Retinal pigment epithelial cell (primary cell): ENCODE measurements at regions not wholly inside any gene's neighbourhood (a gene's known extent, or its start where the extent isn't known, plus 50 kb on each side); places are given as distances from the start of the nearest gene placed in this dataset.
"Not testable (repeated sequence)": the region's sequence is repeated elsewhere in the genome, so short reads cannot be mapped to it uniquely, and the experiment has no call there.

ENCODE experiments used
- DNase-seq: peaks from one replicate; pipeline ENCODE4 v3.0.0-alpha.2; 2010; ENCODE audit warnings: low read depth
- H3K4me3 ChIP-seq: 2 replicates; pipeline ENCODE4 v1.5.1; 2011; ENCODE audit warnings: mild to moderate bottlenecking, low read length, control low read depth, moderate library complexity
- TF ChIP-seq, protein P1 (sequence below): conservative IDR thresholded peaks from 2 replicates; pipeline ENCODE4 v1.5.1; 2011; ENCODE audit warnings: low read depth, low read length, control low read depth, inconsistent platforms

DNA sequence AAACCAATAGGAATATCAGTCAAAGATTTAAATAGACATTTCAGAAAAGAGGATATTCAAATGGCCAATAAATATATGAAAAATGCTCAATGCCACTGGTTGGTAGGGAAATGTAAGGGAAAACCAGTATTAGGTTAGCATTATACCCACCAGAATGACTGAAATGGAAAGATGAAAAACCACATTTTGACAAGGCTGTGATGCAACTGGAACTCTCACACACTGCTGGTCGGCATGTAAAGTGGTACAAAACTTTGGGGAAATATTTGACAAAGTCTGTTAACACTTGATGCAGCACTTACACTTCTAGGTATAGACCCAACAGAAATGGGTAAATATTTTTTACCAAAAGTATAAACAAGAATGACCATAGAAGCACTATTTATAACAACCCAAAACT, 163.2 kb upstream of the C14orf180 start:
- H3K4me3 ChIP-seq, result no peak overlapping the region
- no peak for DNase-seq

DNA sequence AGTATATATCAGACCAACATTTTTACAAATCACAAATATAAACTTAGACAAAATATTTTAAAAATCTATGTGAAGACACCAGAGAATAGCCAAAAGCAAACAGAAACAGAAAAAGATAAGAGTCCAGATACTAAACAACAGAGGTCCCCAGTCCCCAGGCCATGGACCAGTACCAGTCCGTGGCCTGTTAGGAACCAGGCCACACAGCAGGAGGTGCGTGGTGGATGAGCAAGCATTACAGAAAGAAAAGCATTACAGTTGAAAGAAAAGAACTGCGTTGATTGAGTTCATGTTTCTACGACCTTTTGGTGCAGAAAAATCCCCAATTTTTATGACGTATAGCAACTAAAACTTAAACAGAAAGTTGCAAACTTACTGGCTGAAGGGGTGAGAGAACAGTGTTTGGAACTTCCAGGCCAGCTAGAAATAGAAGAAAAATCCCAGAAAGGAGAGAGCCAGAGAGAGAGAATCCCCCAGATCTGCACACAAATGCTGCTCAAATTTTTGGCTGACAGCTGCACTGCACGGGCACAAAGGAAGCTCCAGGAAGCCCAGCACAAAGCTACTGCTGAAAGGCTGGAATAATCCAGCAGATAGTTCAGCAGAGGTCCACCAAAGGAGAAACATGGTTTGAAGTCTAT, 159.6 kb upstream of the C14orf180 start:
- TF ChIP-seq, protein P1, sequence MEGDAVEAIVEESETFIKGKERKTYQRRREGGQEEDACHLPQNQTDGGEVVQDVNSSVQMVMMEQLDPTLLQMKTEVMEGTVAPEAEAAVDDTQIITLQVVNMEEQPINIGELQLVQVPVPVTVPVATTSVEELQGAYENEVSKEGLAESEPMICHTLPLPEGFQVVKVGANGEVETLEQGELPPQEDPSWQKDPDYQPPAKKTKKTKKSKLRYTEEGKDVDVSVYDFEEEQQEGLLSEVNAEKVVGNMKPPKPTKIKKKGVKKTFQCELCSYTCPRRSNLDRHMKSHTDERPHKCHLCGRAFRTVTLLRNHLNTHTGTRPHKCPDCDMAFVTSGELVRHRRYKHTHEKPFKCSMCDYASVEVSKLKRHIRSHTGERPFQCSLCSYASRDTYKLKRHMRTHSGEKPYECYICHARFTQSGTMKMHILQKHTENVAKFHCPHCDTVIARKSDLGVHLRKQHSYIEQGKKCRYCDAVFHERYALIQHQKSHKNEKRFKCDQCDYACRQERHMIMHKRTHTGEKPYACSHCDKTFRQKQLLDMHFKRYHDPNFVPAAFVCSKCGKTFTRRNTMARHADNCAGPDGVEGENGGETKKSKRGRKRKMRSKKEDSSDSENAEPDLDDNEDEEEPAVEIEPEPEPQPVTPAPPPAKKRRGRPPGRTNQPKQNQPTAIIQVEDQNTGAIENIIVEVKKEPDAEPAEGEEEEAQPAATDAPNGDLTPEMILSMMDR, result no peak
- no peak for DNase-seq
- no peak overlapping the region for H3K4me3 ChIP-seq

More for the DNA sequence above, 163.2 kb upstream of the C14orf180 start:
- TF ChIP-seq, protein P1, result no peak

DNA sequence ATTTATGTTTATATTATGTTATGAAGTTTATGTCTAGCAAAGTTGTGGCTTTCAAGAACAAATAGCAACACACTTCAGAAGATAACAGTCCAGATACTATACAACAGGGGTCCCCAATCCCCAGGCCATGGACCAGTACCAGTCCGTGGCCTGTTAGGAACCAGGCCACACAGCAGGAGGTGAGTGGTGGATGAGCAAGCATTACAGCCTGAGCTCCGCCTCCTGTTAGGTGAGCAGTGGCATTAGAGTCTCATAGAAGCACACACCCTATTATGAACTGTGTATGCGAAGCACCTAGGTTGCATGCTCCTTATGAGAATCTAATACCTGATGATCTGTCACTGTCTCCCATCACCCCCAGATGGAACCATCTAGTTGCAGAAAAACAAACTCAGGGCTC, 159.0 kb upstream of the C14orf180 start:
- DNase-seq, H3K4me3 ChIP-seq: not testable (repeated sequence)

DNA sequence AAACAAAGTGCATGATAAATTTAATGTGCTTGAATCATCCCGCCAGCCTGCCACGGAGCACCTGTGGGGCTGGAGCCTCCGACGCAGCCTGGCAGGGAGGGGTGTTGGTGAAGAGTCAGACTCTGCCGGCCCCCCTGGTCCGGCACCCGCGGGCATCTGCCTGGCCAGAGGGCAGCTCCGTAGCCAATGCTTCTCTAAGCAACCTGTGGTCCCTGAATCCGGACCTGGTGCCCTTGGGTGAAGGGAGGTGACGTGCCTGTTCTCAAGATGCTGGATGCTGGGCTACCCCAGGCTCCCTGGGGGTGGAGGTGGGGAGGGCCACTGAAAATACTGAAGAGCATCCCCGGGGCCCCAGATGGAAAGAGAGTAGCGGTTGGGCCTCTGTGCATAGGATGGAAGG, 158.6 kb upstream of the C14orf180 start:
- no peak for DNase-seq
- no peak overlapping the region for H3K4me3 ChIP-seq
- TF ChIP-seq, protein P1, result no peak

DNA sequence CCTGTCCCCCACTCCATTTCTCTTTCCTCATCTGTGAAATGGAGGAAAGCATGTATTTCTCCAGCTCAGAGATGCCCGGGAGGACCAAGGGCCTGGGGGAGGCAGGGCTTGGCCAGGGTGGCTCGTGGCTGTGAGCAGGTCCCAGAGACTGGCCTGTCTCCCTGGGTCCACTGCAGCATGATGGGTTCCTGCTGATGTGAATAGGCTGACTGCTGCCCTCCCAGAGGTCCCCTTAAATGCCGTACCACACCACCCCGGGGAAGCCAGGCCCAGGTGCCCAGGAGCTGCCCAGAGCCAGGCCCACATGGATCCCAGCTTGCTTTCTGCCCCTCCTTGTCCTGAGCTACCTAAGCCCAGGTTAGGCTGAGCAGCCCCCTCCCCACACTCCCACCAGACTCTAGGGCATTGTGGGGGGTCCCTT, 158.2 kb upstream of the C14orf180 start:
- no peak for DNase-seq
- no peak overlapping the region for H3K4me3 ChIP-seq
- TF ChIP-seq, protein P1, result no peak

DNA sequence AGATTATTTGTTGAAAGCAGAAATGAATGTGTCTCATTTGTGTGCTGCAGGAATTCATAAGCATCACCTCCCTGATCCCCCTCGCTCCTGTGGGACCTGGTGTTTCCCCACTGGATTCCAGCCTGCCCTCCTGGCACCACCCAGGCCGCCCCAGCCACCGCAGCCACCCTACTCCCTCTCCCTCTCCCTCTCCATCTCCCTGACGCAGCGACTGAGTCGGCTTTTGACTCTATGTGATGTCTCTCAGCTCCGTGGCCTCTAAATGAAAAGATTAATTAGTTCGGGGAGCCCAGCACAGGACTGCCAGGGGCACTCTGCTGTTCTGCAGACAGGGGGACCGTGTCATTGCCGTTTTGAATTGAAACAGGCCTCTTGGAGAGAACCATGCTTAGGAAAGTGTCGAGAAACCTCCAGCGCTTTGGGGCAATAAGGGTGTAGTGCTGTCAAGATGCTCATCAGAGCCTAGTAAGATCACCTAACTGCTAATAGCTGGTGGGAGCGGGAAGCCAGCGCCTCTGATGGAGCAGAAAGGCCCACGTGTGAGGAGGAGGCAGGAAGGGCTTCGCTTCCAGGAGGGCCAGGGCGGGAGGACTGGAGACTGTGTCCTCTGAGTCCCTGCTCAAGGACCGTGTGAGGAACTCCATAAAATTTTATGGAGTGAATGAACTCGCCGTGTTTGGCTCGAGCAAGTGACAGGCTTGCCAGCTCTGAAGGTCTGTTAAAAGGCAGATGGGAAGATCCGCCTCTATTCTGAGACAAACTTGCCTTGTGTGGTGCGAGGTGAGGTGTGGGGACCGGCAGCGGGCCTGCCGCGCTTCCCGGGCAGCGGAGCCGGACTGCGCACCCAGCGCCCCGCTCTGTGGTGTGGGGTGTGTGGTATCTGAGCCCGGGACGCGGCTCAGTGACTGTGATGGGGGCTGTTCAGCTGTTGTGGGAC, 157.4 kb upstream of the C14orf180 start:
- TF ChIP-seq, protein P1, result no peak
- no peak for DNase-seq
- no peak overlapping the region for H3K4me3 ChIP-seq

DNA sequence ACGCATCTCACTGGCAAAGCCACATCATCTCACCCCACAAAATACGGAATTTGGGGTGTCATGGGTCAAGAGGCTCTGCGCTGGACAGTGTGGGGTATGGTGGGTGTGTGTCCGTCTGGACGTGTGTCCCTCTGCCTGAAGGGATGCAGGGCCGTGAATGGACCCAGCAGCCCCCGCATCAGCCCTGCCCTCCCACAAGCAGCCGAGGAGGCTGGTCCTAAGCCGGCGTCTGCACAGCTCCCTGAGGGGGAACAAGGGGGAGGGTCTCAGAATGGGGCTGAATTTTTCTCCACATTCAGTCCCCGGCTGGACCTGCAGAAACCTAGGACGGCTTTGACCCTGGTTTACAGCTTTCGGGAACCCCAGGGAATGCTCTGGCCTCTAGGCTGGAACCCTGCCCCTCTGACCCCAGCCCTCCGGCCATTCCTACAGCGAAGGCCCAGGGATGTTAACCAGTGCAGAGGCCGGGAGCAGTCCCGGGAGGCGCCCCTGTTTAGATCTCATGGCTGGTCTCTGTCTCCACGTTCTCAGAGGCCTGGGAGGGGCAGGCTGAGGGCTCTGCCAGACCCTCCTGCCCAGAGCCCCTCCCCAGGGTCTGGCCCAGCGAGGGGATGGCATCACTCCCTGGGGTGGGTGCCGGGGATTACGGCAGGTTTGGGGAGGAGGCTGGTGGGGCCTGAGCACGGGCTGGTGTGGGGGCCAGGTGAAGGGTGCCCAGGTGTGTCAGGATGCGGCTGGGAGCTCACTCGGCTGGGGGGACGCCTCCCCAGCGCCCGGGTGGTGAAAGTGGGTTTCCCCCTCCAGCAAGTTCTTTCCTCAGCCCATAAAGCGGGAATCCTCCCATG, 156.5 kb upstream of the C14orf180 start:
- no peak for DNase-seq
- no peak overlapping the region for H3K4me3 ChIP-seq
- TF ChIP-seq, protein P1, result no peak
